Neural cell (in vitro differentiated cells): ENCODE measurements at regions not wholly inside any gene's neighbourhood (a gene's known extent, or its start where the extent isn't known, plus 50 kb on each side); places are given as distances from the start of the nearest gene placed in this dataset.
A peak's percentile ranks its signal among the peaks of the same experiment; 100 is the strongest.

Source experiments
- H2AFZ ChIP-seq: fragments of 200-600, 300-800 bp; sonication (generic), shearing (Covaris generic); 2 replicates; pipeline ENCODE4 v1.6.0; 2014; ENCODE audit warnings: low read depth, mild to moderate bottlenecking, antibody characterized with exemption, low read length, moderate library complexity
- H3F3A ChIP-seq: fragments of 200-600 bp; shearing (Covaris generic); 2 replicates; pipeline ENCODE4 v1.6.1; 2016; ENCODE audit warnings: mild to moderate bottlenecking, moderate library complexity, mixed read lengths, antibody characterized with exemption, low read length; ENCODE audit not compliant: insufficient read depth, poor library complexity, severe bottlenecking
- H3K27ac ChIP-seq: fragments of 200-600, 300-800 bp; sonication (generic), shearing (Covaris generic); 2 replicates; pipeline ENCODE4 v1.5.1; 2014; ENCODE audit warnings: mild to moderate bottlenecking, low read length, moderate library complexity
- H3K27me3 ChIP-seq: fragments of 300-800, 200-600 bp; sonication (generic), shearing (Covaris generic); 2 replicates; pipeline ENCODE4 v1.6.0; 2014; ENCODE audit warnings: mild to moderate bottlenecking, low read depth, low read length, moderate library complexity; ENCODE audit not compliant: insufficient read depth
- H3K36me3 ChIP-seq: fragments of 300-800, 200-600 bp; sonication (generic), shearing (Covaris generic); 2 replicates; pipeline ENCODE4 v1.5.1; 2014; ENCODE audit warnings: mild to moderate bottlenecking, antibody characterized with exemption, low read length, moderate library complexity; ENCODE audit not compliant: insufficient read depth
- H3K4me2 ChIP-seq: fragments of 300-800, 200-600 bp; sonication (generic), shearing (Covaris generic); 2 replicates; pipeline ENCODE4 v1.6.0; 2014; ENCODE audit warnings: mild to moderate bottlenecking, low read length
- H3K4me3 ChIP-seq: fragments of 300-800, 200-600 bp; sonication (generic), shearing (Covaris generic); 2 replicates; pipeline ENCODE4 v1.5.1; 2014; ENCODE audit warnings: mild to moderate bottlenecking, low read length, moderate library complexity
- H3K79me2 ChIP-seq: fragments of 200-600 bp; shearing (Covaris generic); replicated peaks from 2 replicates; pipeline ENCODE4 v1.6.0; 2014; ENCODE audit warnings: mild to moderate bottlenecking, low read length, moderate library complexity; ENCODE audit not compliant: insufficient read depth
- H3K9ac ChIP-seq: fragments of 300-800, 200-600 bp; sonication (generic), shearing (Covaris generic); 2 replicates; pipeline ENCODE4 v1.6.1; 2016; ENCODE audit warnings: mild to moderate bottlenecking, low read length, mixed read lengths
- H3K9me2 ChIP-seq: fragments of 200-600 bp; shearing (Covaris generic); 2 replicates; pipeline ENCODE4 v1.6.1; 2016; ENCODE audit warnings: mild to moderate bottlenecking, low read length, mixed read lengths; ENCODE audit not compliant: insufficient read depth
- H3K9me3 ChIP-seq: fragments of 200-600, 300-800 bp; sonication (generic), shearing (Covaris generic); 2 replicates; pipeline ENCODE4 v1.6.1; 2016; ENCODE audit warnings: mild to moderate bottlenecking, mixed run types, low read length, moderate library complexity, mixed read lengths
- H4K20me1 ChIP-seq: fragments of 200-600 bp; shearing (Covaris generic); 2 replicates; pipeline ENCODE4 v1.6.1; 2016; ENCODE audit warnings: mild to moderate bottlenecking, mixed run types; ENCODE audit not compliant: insufficient read depth
- EP300 ChIP-seq: fragments of 450-650 bp; conservative IDR thresholded peaks from 2 replicates; pipeline ENCODE4 v1.6.1; 2014; ENCODE audit warnings: antibody characterized with exemption, mild to moderate bottlenecking, moderate library complexity; ENCODE audit not compliant: poor library complexity, severe bottlenecking
- EZH2 ChIP-seq: fragments of 200-600, 300-800 bp; shearing (Covaris generic), sonication (generic); IDR thresholded peaks from 2 replicates; pipeline ENCODE4 v1.6.1; 2014; ENCODE audit warnings: antibody characterized with exemption, low read length, borderline replicate concordance, mild to moderate bottlenecking; ENCODE audit not compliant: insufficient read depth, poor library complexity, severe bottlenecking
- MXI1 ChIP-seq: fragments of 450-650 bp; conservative IDR thresholded peaks from 2 replicates; pipeline ENCODE4 v1.6.1; 2014; ENCODE audit warnings: antibody characterized with exemption, mild to moderate bottlenecking; ENCODE audit not compliant: poor library complexity, severe bottlenecking
- POLR2AphosphoS5 ChIP-seq: IDR thresholded peaks from 2 replicates; pipeline ENCODE4 v1.6.1; 2012
- RAD21 ChIP-seq: fragments of 450-650 bp; conservative IDR thresholded peaks from 2 replicates; pipeline ENCODE4 v1.6.1; 2014; ENCODE audit warnings: antibody characterized with exemption, mild to moderate bottlenecking, moderate library complexity
- SMC3 ChIP-seq: fragments of 450-650 bp; conservative IDR thresholded peaks from 2 replicates; pipeline ENCODE4 v1.6.1; 2014; ENCODE audit warnings: antibody characterized with exemption, mild to moderate bottlenecking, moderate library complexity; ENCODE audit not compliant: poor library complexity
- TAF1 ChIP-seq: IDR thresholded peaks from 2 replicates; pipeline ENCODE4 v1.6.1; 2012; ENCODE audit warnings: low read depth
- TF ChIP-seq, protein P1 (sequence below): fragments of 450-650 bp; IDR thresholded peaks from 2 replicates; pipeline ENCODE4 v1.5.1; 2014; ENCODE audit warnings: antibody characterized with exemption, mild to moderate bottlenecking, moderate library complexity; ENCODE audit not compliant: poor library complexity, severe bottlenecking
- TF ChIP-seq, protein P2 (sequence below): IDR thresholded peaks from 2 replicates; pipeline ENCODE4 v1.6.1; 2012; ENCODE audit warnings: borderline replicate concordance

DNA sequence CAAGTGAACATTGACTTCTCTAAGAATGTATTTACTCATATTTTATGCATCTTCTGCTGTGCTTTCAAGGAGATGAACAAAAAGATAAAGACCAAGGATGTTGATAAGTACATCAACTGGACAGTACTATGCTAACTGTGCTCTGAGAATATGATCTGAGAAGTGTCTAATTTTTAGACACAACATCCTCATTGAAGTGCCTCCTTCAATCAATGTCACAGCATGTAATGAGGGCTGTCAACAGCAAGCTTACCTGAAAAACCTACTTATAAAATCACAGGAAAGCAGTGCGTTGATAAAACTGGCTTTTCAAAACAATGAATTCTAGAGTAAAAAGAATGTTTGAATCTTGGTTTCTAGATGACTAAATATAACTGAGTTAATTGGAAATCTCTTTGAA lies 452.9 kb upstream of the DSEL start:
- TF ChIP-seq TAF1 = no peak
- TF ChIP-seq, protein P1, sequence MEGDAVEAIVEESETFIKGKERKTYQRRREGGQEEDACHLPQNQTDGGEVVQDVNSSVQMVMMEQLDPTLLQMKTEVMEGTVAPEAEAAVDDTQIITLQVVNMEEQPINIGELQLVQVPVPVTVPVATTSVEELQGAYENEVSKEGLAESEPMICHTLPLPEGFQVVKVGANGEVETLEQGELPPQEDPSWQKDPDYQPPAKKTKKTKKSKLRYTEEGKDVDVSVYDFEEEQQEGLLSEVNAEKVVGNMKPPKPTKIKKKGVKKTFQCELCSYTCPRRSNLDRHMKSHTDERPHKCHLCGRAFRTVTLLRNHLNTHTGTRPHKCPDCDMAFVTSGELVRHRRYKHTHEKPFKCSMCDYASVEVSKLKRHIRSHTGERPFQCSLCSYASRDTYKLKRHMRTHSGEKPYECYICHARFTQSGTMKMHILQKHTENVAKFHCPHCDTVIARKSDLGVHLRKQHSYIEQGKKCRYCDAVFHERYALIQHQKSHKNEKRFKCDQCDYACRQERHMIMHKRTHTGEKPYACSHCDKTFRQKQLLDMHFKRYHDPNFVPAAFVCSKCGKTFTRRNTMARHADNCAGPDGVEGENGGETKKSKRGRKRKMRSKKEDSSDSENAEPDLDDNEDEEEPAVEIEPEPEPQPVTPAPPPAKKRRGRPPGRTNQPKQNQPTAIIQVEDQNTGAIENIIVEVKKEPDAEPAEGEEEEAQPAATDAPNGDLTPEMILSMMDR = no peak
- TF ChIP-seq SMC3 = no peak
- TF ChIP-seq, protein P2, sequence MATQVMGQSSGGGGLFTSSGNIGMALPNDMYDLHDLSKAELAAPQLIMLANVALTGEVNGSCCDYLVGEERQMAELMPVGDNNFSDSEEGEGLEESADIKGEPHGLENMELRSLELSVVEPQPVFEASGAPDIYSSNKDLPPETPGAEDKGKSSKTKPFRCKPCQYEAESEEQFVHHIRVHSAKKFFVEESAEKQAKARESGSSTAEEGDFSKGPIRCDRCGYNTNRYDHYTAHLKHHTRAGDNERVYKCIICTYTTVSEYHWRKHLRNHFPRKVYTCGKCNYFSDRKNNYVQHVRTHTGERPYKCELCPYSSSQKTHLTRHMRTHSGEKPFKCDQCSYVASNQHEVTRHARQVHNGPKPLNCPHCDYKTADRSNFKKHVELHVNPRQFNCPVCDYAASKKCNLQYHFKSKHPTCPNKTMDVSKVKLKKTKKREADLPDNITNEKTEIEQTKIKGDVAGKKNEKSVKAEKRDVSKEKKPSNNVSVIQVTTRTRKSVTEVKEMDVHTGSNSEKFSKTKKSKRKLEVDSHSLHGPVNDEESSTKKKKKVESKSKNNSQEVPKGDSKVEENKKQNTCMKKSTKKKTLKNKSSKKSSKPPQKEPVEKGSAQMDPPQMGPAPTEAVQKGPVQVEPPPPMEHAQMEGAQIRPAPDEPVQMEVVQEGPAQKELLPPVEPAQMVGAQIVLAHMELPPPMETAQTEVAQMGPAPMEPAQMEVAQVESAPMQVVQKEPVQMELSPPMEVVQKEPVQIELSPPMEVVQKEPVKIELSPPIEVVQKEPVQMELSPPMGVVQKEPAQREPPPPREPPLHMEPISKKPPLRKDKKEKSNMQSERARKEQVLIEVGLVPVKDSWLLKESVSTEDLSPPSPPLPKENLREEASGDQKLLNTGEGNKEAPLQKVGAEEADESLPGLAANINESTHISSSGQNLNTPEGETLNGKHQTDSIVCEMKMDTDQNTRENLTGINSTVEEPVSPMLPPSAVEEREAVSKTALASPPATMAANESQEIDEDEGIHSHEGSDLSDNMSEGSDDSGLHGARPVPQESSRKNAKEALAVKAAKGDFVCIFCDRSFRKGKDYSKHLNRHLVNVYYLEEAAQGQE = peak; percentile 43
- no peak for TF ChIP-seq EZH2
- TF ChIP-seq POLR2AphosphoS5 = peak; percentile 82
- no peak for TF ChIP-seq MXI1
- peak; percentile 97 for TF ChIP-seq EP300
- no peak for TF ChIP-seq RAD21
- Histone ChIP-seq H3K4me2 (peak overlapping the region; percentile 12), H3K9me2 (peaks cover 5% of the 10 kb centered on the region), H3K27ac (peak overlapping the region; percentile 73), H3K9ac (no peak overlapping the region), H3K9me3 (no peaks in the 10 kb centered on the region), H3F3A (no peaks in the 10 kb centered on the region), H4K20me1 (no peaks in the 10 kb centered on the region), H3K36me3 (no peaks in the 10 kb centered on the region), H2AFZ (no peak overlapping the region), H3K27me3 (no peaks in the 10 kb centered on the region), H3K4me3 (no peak overlapping the region), H3K79me2 (no peaks in the 10 kb centered on the region)

DNA sequence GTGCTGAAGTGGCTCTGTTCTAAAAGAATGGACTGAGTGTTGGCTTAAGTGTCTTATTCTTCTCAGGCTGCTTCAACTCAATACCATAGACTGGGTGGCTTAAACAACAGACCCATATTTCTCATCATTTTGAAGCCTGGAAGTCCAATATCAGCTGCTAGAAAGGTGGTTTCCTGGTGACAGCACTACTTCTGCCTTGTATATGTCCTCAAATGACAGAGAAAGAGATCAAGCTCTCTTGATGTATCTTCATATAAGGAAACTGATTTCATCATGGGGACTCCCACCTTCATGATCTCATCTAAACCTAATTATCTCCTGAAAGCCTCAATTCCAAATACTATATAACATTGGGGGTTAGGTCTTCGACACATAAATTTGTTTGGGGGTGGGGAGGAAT lies 449.7 kb upstream of the DSEL start:
- H3K4me3 ChIP-seq = no peak overlapping the region
- H3K9me3 ChIP-seq = no peaks in the 10 kb centered on the region
- H3K4me2 ChIP-seq = no peak overlapping the region
- no peak overlapping the region for H3K27ac ChIP-seq
- TF ChIP-seq POLR2AphosphoS5 = no peak
- no peak for TF ChIP-seq TAF1
- TF ChIP-seq, protein P1 = no peak
- TF ChIP-seq, protein P2 = no peak
- TF ChIP-seq SMC3 = no peak
- TF ChIP-seq MXI1 = no peak
- no peak for TF ChIP-seq EP300
- TF ChIP-seq RAD21 = no peak
- TF ChIP-seq EZH2 = no peak
- no peaks in the 10 kb centered on the region for H3K36me3 ChIP-seq
- H3K79me2 ChIP-seq = no peaks in the 10 kb centered on the region
- H3F3A ChIP-seq = no peaks in the 10 kb centered on the region
- H3K9ac ChIP-seq = no peak overlapping the region
- no peak overlapping the region for H2AFZ ChIP-seq
- peaks cover 5% of the 10 kb centered on the region for H3K9me2 ChIP-seq
- H3K27me3 ChIP-seq = no peaks in the 10 kb centered on the region
- no peaks in the 10 kb centered on the region for H4K20me1 ChIP-seq
